ENCODE measurements at regions not wholly inside any gene's neighbourhood (a gene's known extent, or its start where the extent isn't known, plus 50 kb on each side); places are given as distances from the start of the nearest gene placed in this dataset.

- TF ChIP-seq, protein P1, sequence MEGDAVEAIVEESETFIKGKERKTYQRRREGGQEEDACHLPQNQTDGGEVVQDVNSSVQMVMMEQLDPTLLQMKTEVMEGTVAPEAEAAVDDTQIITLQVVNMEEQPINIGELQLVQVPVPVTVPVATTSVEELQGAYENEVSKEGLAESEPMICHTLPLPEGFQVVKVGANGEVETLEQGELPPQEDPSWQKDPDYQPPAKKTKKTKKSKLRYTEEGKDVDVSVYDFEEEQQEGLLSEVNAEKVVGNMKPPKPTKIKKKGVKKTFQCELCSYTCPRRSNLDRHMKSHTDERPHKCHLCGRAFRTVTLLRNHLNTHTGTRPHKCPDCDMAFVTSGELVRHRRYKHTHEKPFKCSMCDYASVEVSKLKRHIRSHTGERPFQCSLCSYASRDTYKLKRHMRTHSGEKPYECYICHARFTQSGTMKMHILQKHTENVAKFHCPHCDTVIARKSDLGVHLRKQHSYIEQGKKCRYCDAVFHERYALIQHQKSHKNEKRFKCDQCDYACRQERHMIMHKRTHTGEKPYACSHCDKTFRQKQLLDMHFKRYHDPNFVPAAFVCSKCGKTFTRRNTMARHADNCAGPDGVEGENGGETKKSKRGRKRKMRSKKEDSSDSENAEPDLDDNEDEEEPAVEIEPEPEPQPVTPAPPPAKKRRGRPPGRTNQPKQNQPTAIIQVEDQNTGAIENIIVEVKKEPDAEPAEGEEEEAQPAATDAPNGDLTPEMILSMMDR (IDR thresholded peaks at IDR 0.05): no peak
- no peak for TF ChIP-seq POLR2A (IDR thresholded peaks at IDR 0.05)
Measured at GRCh38 chr10:90222372-90222771, 521.0 kb downstream of the KIF20B start.

All from adrenal gland (tissue), 5 donors.